Suprapubic skin (tissue), 4 donors: ENCODE measurements at regions not wholly inside any gene's neighbourhood (a gene's known extent, or its start where the extent isn't known, plus 50 kb on each side); places are given as distances from the start of the nearest gene placed in this dataset.

Experiments used
- CTCF ChIP-seq, 2 donors: fragments of 200-600 bp in 1 of 2; fragments of 450-650 bp in 1 of 2; sonication (generic) in 1 of 2; IDR thresholded peaks; one replicate each; pipeline ENCODE4 v1.5.1; 2016 to 2019; ENCODE audit warnings: antibody characterized with exemption in 2 of 2, mild to moderate bottlenecking in 1 of 2, moderate library complexity in 1 of 2
- EP300 ChIP-seq: sonication (generic); formaldehyde crosslinking; IDR thresholded peaks from one replicate; pipeline ENCODE4 v1.6.1; 2017; ENCODE audit warnings: antibody characterized with exemption
- POLR2A ChIP-seq, 2 donors: fragments of 450-650 bp; IDR thresholded peaks; one replicate each; pipeline ENCODE4 v1.6.1; 2017; ENCODE audit warnings: antibody characterized with exemption in 2 of 2, mild to moderate bottlenecking in 2 of 2, moderate library complexity in 2 of 2
- POLR2AphosphoS5 ChIP-seq, 3 donors: sonication (generic); formaldehyde crosslinking; IDR thresholded peaks; one replicate each; pipeline ENCODE4 v1.6.1; 2017; ENCODE audit warnings: antibody characterized with exemption in 3 of 3

- no peak for TF ChIP-seq CTCF (IDR thresholded peaks at IDR 0.05)
- TF ChIP-seq POLR2A (IDR thresholded peaks at IDR 0.05), result no peak
- no peak for TF ChIP-seq POLR2AphosphoS5 (IDR thresholded peaks at IDR 0.05)
- TF ChIP-seq EP300, result no peak
These were observed 237.4 kb downstream of the WDR11 start for GRCh38 chr10:121088524-121088923.
